Aorta (tissue), 5 donors: ENCODE measurements at regions not wholly inside any gene's neighbourhood (a gene's known extent, or its start where the extent isn't known, plus 50 kb on each side); places are given as distances from the start of the nearest gene placed in this dataset.

Experiments used
- ATAC-seq: fragments of 200-7000 bp; cut with Tn5 transposase; one replicate; pipeline ENCODE4 v1.9.1; 2022; ENCODE audit warnings: moderate library complexity; ENCODE audit not compliant: low FRiP score
- DNase-seq, 2 donors: peaks; one replicate each; pipeline ENCODE4 v3.0.0-alpha.2; 2020
- H3K27ac ChIP-seq, 2 donors: one replicate each; pipeline ENCODE4 v1.5.1; 2013; ENCODE audit warnings: low read length in 2 of 2, mild to moderate bottlenecking in 2 of 2, moderate library complexity in 2 of 2, control low read depth in 1 of 2, inconsistent platforms in 1 of 2, low read depth in 1 of 2
- H3K27me3 ChIP-seq, 2 donors: one replicate each; pipeline ENCODE4 v1.6.1; 2013; ENCODE audit warnings: control low read depth in 1 of 2, low read length in 1 of 2, mild to moderate bottlenecking in 1 of 2, moderate library complexity in 1 of 2; ENCODE audit not compliant: insufficient read depth in 2 of 2, control insufficient read depth in 1 of 2
- H3K36me3 ChIP-seq, 2 donors: one replicate each; pipeline ENCODE4 v1.6.1; 2013; ENCODE audit warnings: control low read depth in 1 of 2, low read length in 1 of 2, mild to moderate bottlenecking in 1 of 2; ENCODE audit not compliant: insufficient read depth in 2 of 2, control insufficient read depth in 1 of 2
- H3K4me1 ChIP-seq, 2 donors: one replicate each; pipeline ENCODE4 v1.6.1; 2013; ENCODE audit warnings: low read length in 2 of 2, control low read depth in 1 of 2, mild to moderate bottlenecking in 1 of 2, moderate library complexity in 1 of 2; ENCODE audit not compliant: insufficient read depth in 2 of 2, control insufficient read depth in 1 of 2
- H3K4me3 ChIP-seq, 2 donors: one replicate each; pipeline ENCODE4 v1.5.1; 2013; ENCODE audit warnings: low read length in 2 of 2, control low read depth in 1 of 2, mild to moderate bottlenecking in 1 of 2
- H3K9me3 ChIP-seq: one replicate; pipeline ENCODE4 v1.6.1; 2013; ENCODE audit warnings: mild to moderate bottlenecking, low read length; ENCODE audit not compliant: control insufficient read depth
- WGBS, 2 donors: extraction: QIAGEN DNeasy Blood & Tissue Kit; methylation state at CpG; one replicate each; pipeline ENCODE4 v1.1.7; 2013; 5-methylcytosine and 5-hydroxymethylcytosine counted together
- intact Hi-C, 2 donors: fragments of 100-400 bp; cut with DNase I; formaldehyde crosslinking; loops; one replicate each; pipeline versions ENCODE4 v1.14.2 to v1.15.0; 2022
- donor health status: healthy with polysubstance abuse.
- donor health status: Bipolar disorder and iron deficiency.
- donor health status: DM: no; HTN: no; CAD: no.
- donor health status: DM: no; HTN: no; CAD: no.
- donor health status: DM: yes; HTN: yes; CAD: no.

DNA sequence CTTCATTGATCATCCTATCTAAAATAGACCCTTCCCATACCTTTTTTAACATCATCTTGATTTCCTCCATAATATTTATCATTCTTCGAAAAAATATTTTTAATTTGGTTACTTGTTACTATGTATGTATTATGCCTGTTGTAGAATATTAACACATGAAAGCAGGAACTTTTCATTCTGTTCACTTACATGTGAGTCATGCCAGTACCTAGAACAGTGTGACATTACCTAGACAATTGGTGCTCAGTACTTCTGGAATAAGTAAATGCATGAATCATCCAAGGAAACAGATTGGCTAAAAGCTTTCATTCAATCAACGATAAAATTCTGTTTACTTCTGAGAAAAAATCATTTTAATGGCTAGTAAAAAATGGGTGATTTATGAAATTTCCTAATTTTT lies 76.4 kb downstream of the CXXC4 start:
- Histone ChIP-seq H3K4me3 (no peak overlapping the region), H3K27me3 (no peaks in the 10 kb centered on the region), H3K36me3 (no peaks in the 10 kb centered on the region), H3K27ac (no peak overlapping the region), H3K9me3 (no peaks in the 10 kb centered on the region), H3K4me1 (no peaks in the 10 kb centered on the region)
- WGBS, 2 donors = 82 to 93% methylated on average over 2 of the region's 2 CpGs
- intact Hi-C loops = no loop called here
- ATAC-seq (no peak), DNase-seq (no peak)

DNA sequence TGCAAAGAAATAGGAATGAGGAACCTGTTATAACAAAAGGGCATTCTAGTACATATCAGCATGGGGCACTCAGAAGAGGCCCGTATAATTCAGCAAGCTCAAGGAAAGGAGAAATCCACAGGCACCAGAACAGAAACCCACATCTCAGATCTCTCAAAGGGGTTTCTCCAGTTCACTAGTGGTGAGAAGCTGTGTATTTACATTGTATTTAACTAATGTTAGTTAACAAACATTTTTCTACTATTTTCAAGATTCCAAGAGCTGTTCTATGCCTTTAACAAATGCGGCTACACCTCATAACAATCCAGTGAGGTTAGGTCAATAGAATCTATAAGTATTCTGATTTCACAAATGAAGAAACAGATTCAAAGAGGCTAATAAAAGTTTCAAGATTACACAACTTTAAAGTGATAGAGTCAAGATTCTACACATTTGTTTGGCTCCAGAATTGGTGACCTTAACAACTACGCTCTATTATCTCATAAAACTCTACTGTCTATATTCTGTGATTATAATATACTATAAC lies 77.3 kb downstream of the CXXC4 start:
- Histone ChIP-seq H3K4me3 (no peak overlapping the region), H3K9me3 (no peaks in the 10 kb centered on the region), H3K27me3 (no peaks in the 10 kb centered on the region), H3K27ac (no peak overlapping the region), H3K36me3 (no peaks in the 10 kb centered on the region), H3K4me1 (no peaks in the 10 kb centered on the region)
- ATAC-seq (no peak), DNase-seq (no peak)
- intact Hi-C loops = no loop called here
- 83 to 89% methylated on average over 3 of the region's 3 CpGs for WGBS, 2 donors

- intact Hi-C loops = no loop called here
- DNase-seq (no peak), ATAC-seq (no peak)
- Histone ChIP-seq H3K9me3 (no peaks in the 10 kb centered on the region), H3K4me3 (no peak overlapping the region), H3K36me3 (no peaks in the 10 kb centered on the region), H3K4me1 (no peaks in the 10 kb centered on the region), H3K27me3 (no peaks in the 10 kb centered on the region), H3K27ac (no peak overlapping the region)
Observed at GRCh38 chr4:104416725-104417356, 77.9 kb downstream of the CXXC4 start.

DNA sequence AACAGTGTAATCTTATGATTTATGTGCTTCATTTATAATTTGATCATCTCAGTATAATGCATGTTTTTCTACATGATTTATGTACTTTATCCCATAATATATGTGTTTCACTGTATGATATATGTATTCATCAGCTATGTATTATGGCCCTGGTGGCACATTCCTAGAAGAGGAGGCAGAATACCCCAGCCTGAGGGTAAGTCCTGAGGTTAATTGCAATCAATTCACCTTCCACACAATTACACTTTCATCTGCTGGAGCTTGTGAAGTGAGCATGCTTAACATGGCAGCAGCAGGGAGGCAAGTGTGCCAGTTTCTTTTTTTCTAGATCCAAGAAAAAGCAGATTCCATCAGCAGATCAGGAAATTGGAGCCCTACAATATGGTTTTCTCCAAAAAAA lies 81.2 kb downstream of the CXXC4 start:
- no peak for DNase-seq
- no peaks in the 10 kb centered on the region for H3K9me3 ChIP-seq
- H3K27ac ChIP-seq = no peak overlapping the region
- H3K27me3 ChIP-seq = no peaks in the 10 kb centered on the region
- no peaks in the 10 kb centered on the region for H3K36me3 ChIP-seq
- intact Hi-C loops = no loop called here
- no peaks in the 10 kb centered on the region for H3K4me1 ChIP-seq
- no peak overlapping the region for H3K4me3 ChIP-seq
- ATAC-seq = no peak

DNA sequence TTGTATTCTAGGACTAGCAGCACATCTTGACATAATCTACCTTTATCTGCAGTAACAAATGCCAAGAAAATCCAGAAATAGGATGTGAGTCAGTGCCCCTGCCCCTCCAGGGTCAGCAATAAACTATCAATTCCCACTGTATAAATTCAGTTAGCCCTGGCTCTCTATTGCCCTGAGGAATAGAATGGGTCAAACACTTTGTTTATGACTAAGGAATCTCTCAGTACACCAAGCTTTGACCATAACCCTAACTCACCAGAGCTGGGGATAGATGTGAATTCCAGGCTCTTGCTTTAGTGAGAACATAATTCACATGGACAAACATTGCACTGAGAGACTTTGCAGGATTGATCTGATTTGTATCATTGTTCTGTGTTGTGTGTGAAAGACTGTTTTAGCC lies 82.3 kb downstream of the CXXC4 start:
- Histone ChIP-seq H3K9me3 (no peaks in the 10 kb centered on the region), H3K4me1 (no peaks in the 10 kb centered on the region), H3K27me3 (no peaks in the 10 kb centered on the region), H3K27ac (no peak overlapping the region), H3K4me3 (no peak overlapping the region), H3K36me3 (no peaks in the 10 kb centered on the region)
- intact Hi-C loops = no loop called here
- no peak for ATAC-seq
- DNase-seq = no peak

GRCh38 chr4:104411502-104411901 lies 83.2 kb downstream of the CXXC4 start:
- ATAC-seq (no peak), DNase-seq (no peak)
- Histone ChIP-seq H3K36me3 (no peaks in the 10 kb centered on the region), H3K4me3 (no peak overlapping the region), H3K27me3 (no peaks in the 10 kb centered on the region), H3K4me1 (no peaks in the 10 kb centered on the region), H3K9me3 (no peaks in the 10 kb centered on the region), H3K27ac (no peak overlapping the region)
- 85 to 88% methylated on average over 2 of the region's 2 CpGs for WGBS, 2 donors
- intact Hi-C loops = no loop called here

DNA sequence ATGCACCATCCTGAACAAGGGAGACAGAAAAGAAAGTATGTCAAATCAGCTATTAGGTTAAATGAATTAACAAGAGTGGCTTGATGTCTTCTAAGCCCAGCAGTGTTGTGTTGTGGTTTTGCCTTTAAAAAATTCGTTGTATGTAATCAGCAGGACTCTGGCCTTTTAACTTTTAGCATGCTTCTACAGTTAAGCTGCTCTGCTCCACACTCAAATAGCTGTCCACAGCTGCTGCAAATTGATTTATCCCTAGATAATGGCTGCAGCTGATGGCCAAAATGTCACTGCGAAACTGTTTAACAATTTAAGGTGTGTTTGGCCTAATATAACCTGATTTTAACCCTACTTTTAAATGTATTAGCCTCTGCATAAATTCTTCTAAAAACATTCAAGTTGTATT lies 85.8 kb downstream of the CXXC4 start:
- no peaks in the 10 kb centered on the region for H3K4me1 ChIP-seq
- no peaks in the 10 kb centered on the region for H3K27me3 ChIP-seq
- no peak overlapping the region for H3K4me3 ChIP-seq
- intact Hi-C loops = no loop called here
- DNase-seq = no peak
- no peaks in the 10 kb centered on the region for H3K9me3 ChIP-seq
- no peak overlapping the region for H3K27ac ChIP-seq
- H3K36me3 ChIP-seq = no peaks in the 10 kb centered on the region
- 33 to 34% methylated on average over 2 of the region's 2 CpGs for WGBS, 2 donors
- ATAC-seq = no peak

DNA sequence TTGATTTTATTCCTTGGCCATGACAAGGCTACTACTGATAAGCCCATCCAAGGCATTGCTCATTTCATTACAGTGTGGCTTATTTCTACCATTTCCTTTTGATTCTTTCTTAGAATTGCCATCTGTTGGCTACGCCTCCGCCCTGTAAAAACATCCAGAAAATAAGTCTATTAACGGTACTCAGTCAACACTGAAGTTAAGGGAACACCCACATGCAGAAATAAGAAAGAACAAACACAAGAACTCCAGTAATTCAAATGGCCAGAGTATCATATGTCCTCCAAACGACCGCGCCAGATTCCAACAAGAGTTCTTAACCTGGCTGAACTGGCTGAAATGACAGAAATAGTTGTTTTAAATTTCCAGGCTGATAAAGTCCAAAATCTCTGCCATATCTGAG lies 90.3 kb downstream of the CXXC4 start:
- intact Hi-C loops = no loop called here
- WGBS, 2 donors = 12 to 31% methylated on average over 6 of the region's 6 CpGs
- Histone ChIP-seq H3K36me3 (no peaks in the 10 kb centered on the region), H3K27me3 (no peaks in the 10 kb centered on the region), H3K4me3 (no peak overlapping the region), H3K27ac (no peak overlapping the region), H3K4me1 (no peaks in the 10 kb centered on the region), H3K9me3 (no peaks in the 10 kb centered on the region)
- DNase-seq (no peak), ATAC-seq (no peak)

DNA sequence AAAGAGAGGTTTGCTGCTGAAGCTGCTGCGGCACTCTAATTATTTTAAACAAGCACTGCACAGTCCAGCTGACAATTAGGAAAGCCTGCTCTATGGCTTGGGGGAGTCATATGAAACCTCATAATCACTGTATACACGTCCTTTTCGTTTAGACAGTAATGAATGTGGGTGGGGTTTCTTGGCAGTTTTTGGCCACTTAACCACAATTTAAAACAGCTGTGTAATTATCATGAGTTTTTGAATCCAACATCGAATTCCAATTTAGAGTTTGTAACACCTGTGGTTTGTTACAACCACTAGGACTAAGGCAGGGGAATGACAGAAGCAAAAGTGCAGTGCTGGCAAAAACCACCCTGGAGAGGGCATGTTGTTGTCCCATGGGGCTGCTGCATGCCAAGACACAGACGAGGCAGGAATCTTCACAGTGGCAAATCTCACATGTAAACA lies 99.5 kb downstream of the CXXC4 start:
- no peak overlapping the region for H3K27ac ChIP-seq
- no peaks in the 10 kb centered on the region for H3K4me1 ChIP-seq
- no peaks in the 10 kb centered on the region for H3K36me3 ChIP-seq
- H3K9me3 ChIP-seq = no peaks in the 10 kb centered on the region
- WGBS, 2 donors = 16 to 22% methylated on average over 5 of the region's 5 CpGs
- intact Hi-C loops = no loop called here
- ATAC-seq (no peak), DNase-seq (no peak)
- no peaks in the 10 kb centered on the region for H3K27me3 ChIP-seq
- H3K4me3 ChIP-seq = no peak overlapping the region
